Skeletal muscle tissue (tissue), 3 donors: ENCODE measurements at regions not wholly inside any gene's neighbourhood (a gene's known extent, or its start where the extent isn't known, plus 50 kb on each side); places are given as distances from the start of the nearest gene placed in this dataset.

Source experiments
- H3K27ac ChIP-seq: one replicate; pipeline ENCODE4 v1.7.0; 2013; ENCODE audit warnings: mild to moderate bottlenecking, low read depth, low read length, inconsistent platforms
- H3K27me3 ChIP-seq, 3 donors: one replicate each; pipeline ENCODE4 v1.7.0; 2013; ENCODE audit warnings: low read length in 3 of 3; ENCODE audit not compliant: control insufficient read depth in 3 of 3, insufficient read depth in 3 of 3
- H3K36me3 ChIP-seq, 3 donors: one replicate each; pipeline ENCODE4 v1.7.0; 2013; ENCODE audit warnings: low read length in 3 of 3; ENCODE audit not compliant: control insufficient read depth in 3 of 3, insufficient read depth in 3 of 3
- H3K4me1 ChIP-seq, 3 donors: one replicate each; pipeline ENCODE4 v1.7.0; 2013; ENCODE audit warnings: low read length in 3 of 3, mild to moderate bottlenecking in 3 of 3; ENCODE audit not compliant: control insufficient read depth in 3 of 3, insufficient read depth in 3 of 3
- H3K4me3 ChIP-seq, 3 donors: one replicate each; pipeline ENCODE4 v1.7.0; 2013; ENCODE audit warnings: low read length in 3 of 3
- H3K9ac ChIP-seq, 3 donors: one replicate each; pipeline ENCODE4 v1.7.0; 2013; ENCODE audit warnings: low read length in 3 of 3, mild to moderate bottlenecking in 3 of 3, moderate library complexity in 2 of 3, low read depth in 1 of 3
- H3K9me3 ChIP-seq, 3 donors: one replicate each; pipeline ENCODE4 v1.7.0; 2013; ENCODE audit warnings: low read length in 3 of 3; ENCODE audit not compliant: control insufficient read depth in 3 of 3
- donor health status: Osteomylitis.

DNA sequence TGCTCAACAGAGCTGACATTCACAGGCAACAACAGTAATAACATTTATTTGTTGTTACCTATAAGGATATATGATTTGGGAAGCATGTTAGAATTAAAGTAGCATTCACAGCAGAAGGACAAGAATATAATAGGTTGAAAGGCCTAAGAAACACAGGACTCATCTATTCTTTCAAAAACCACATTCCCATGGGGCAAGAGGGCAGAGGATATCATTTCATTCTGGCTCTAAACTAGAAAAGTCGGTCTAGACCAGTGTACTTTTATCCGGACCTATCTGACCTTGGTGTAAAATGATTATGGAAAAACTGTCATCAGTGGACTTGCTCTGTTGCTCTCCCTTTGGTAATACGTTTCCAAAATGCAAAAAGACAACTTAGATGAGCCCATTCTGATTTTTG, 914.7 kb upstream of the CITED2 start:
- Histone ChIP-seq H3K9ac (no peak overlapping the region), H3K4me1 (peaks cover 0 to 7% (median 2%) of the 10 kb centered on the region in 3 donors), H3K36me3 (no peaks in the 10 kb centered on the region), H3K27me3 (no peaks in the 10 kb centered on the region), H3K27ac (no peak overlapping the region), H3K4me3 (no peak overlapping the region), H3K9me3 (peaks cover 0 to 2% (median 0%) of the 10 kb centered on the region in 3 donors)

GRCh38 chr6:140285998-140286690, 911.7 kb upstream of the CITED2 start:
- Histone ChIP-seq H3K4me3 (no peak overlapping the region), H3K36me3 (no peaks in the 10 kb centered on the region), H3K9me3 (peaks cover 0 to under 1% (median 0%) of the 10 kb centered on the region in 3 donors), H3K27ac (no peak overlapping the region), H3K4me1 (peaks cover 0 to 7% (median 2%) of the 10 kb centered on the region in 3 donors), H3K9ac (no peak overlapping the region), H3K27me3 (no peaks in the 10 kb centered on the region)

- Histone ChIP-seq H3K9ac (no peak overlapping the region), H3K36me3 (no peaks in the 10 kb centered on the region), H3K4me1 (peaks cover 0 to 7% (median 2%) of the 10 kb centered on the region in 3 donors), H3K27ac (no peak overlapping the region), H3K27me3 (no peaks in the 10 kb centered on the region), H3K4me3 (no peak overlapping the region), H3K9me3 (no peaks in the 10 kb centered on the region)
Observed at GRCh38 chr6:140285471-140285870, 911.0 kb upstream of the CITED2 start.

- H3K27ac ChIP-seq, result peak overlapping the region; percentile 7
- no peak overlapping the region for H3K9ac ChIP-seq
- no peaks in the 10 kb centered on the region for H3K27me3 ChIP-seq
- H3K36me3 ChIP-seq, result no peaks in the 10 kb centered on the region
- H3K9me3 ChIP-seq, result no peaks in the 10 kb centered on the region
- H3K4me1 ChIP-seq, result peaks cover 0 to 7% (median 2%) of the 10 kb centered on the region in 3 donors
- H3K4me3 ChIP-seq, result no peak overlapping the region
Observed at GRCh38 chr6:140284871-140285270, 910.4 kb upstream of the CITED2 start.

GRCh38 chr6:140283197-140283596, 908.7 kb upstream of the CITED2 start:
- peaks cover 0 to 3% (median 2%) of the 10 kb centered on the region in 3 donors for H3K4me1 ChIP-seq
- no peaks in the 10 kb centered on the region for H3K9me3 ChIP-seq
- no peak overlapping the region for H3K4me3 ChIP-seq
- no peak overlapping the region for H3K27ac ChIP-seq
- no peaks in the 10 kb centered on the region for H3K27me3 ChIP-seq
- no peaks in the 10 kb centered on the region for H3K36me3 ChIP-seq
- no peak overlapping the region for H3K9ac ChIP-seq

- Histone ChIP-seq H3K9ac (no peak overlapping the region), H3K36me3 (no peaks in the 10 kb centered on the region), H3K27ac (no peak overlapping the region), H3K9me3 (no peaks in the 10 kb centered on the region), H3K27me3 (no peaks in the 10 kb centered on the region), H3K4me3 (no peak overlapping the region), H3K4me1 (peaks cover 0 to 3% (median 2%) of the 10 kb centered on the region in 3 donors)
Observed at GRCh38 chr6:140281767-140282166, 907.3 kb upstream of the CITED2 start.

DNA sequence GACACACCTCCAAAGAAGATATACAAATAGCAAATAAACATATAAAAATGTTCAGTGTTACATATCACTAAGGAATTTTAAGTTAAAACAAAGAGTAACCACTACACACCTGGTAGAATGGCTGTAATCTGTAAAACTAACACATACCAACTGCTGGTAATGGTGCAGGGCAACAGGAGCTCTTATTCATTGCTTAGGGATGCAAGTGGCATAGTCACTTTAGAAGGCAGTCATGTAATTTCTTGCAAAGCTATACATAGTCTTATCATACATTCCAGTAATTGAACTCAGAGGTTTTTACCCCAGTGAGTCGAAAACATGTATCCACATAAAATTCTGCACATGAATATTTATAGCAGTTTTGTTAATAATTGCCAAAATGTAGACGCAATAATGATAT, 906.8 kb upstream of the CITED2 start:
- Histone ChIP-seq H3K4me3 (no peak overlapping the region), H3K36me3 (no peaks in the 10 kb centered on the region)

DNA sequence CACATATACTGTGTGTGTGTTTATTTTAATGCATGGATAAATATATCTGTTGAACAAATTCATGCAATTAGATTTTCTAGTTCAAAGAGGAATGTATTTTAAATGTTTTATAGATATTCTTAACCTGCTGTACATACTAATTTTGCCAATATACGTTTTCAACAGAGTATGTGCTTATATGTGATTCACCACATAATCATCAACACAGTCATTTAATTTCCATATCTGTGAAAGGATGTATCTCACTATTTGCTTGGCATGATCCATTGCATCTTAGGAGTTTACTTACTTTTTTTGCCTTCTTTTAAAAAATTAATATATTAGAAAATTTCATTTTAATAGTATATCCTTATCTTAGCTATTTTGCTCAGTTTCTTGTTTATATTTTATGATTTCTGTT, 902.3 kb upstream of the CITED2 start:
- Histone ChIP-seq H3K9ac (no peak overlapping the region), H3K4me1 (no peaks in the 10 kb centered on the region), H3K36me3 (no peaks in the 10 kb centered on the region), H3K27ac (no peak overlapping the region), H3K9me3 (no peaks in the 10 kb centered on the region), H3K27me3 (no peaks in the 10 kb centered on the region), H3K4me3 (no peak overlapping the region)

More for the DNA sequence above, 906.8 kb upstream of the CITED2 start:
- H3K9me3 ChIP-seq, result no peaks in the 10 kb centered on the region
- H3K4me1 ChIP-seq, result peaks cover 0 to 3% (median 2%) of the 10 kb centered on the region in 3 donors
- no peak overlapping the region for H3K27ac ChIP-seq
- no peak overlapping the region for H3K9ac ChIP-seq
- H3K27me3 ChIP-seq, result no peaks in the 10 kb centered on the region

DNA sequence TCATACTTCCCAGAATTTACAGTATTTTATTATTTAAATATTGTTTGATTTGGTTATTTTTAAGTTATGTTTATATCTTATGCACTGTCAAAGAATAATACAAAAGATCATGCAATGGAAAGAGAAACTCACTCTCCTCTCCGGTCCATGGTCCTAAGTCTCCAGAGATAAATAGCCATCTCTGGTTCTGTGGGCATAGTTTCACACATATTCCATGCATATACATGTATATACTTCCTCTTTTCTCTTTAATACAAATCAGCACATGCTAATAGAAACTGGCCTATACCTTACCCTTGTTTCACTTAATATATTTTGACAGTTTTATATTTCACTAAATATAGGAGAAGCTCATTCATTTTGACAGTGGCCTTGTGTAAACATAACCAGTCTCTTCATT, 901.7 kb upstream of the CITED2 start:
- H3K9ac ChIP-seq, result no peak overlapping the region
- no peaks in the 10 kb centered on the region for H3K27me3 ChIP-seq
- H3K9me3 ChIP-seq, result no peaks in the 10 kb centered on the region

GRCh38 chr6:140275725-140276124, 901.3 kb upstream of the CITED2 start:
- Histone ChIP-seq H3K4me3 (no peak overlapping the region), H3K9ac (no peak overlapping the region), H3K9me3 (no peaks in the 10 kb centered on the region), H3K27ac (no peak overlapping the region), H3K36me3 (no peaks in the 10 kb centered on the region), H3K27me3 (no peaks in the 10 kb centered on the region), H3K4me1 (no peaks in the 10 kb centered on the region)

More for the DNA sequence above, 901.7 kb upstream of the CITED2 start:
- no peaks in the 10 kb centered on the region for H3K4me1 ChIP-seq
- H3K27ac ChIP-seq, result no peak overlapping the region
- H3K4me3 ChIP-seq, result no peak overlapping the region
- H3K36me3 ChIP-seq, result no peaks in the 10 kb centered on the region
